Kidney (tissue), 13 donors: ENCODE measurements at regions not wholly inside any gene's neighbourhood (a gene's known extent, or its start where the extent isn't known, plus 50 kb on each side); places are given as distances from the start of the nearest gene placed in this dataset.

Experiments
- DNase-seq, 5 donors: peaks; one replicate each; pipeline ENCODE4 v3.0.0-alpha.2; 2013 to 2020
- FAIRE-seq: peaks from 2 replicates; lab custom pipeline; 2012; peaks lifted over from hg19 to GRCh38; lab: Jason Lieb, UNC
- H3K27ac ChIP-seq, 2 donors: one replicate each; pipeline ENCODE4 v1.7.0; 2013; ENCODE audit warnings: low read depth in 2 of 2, low read length in 2 of 2, inconsistent platforms in 1 of 2
- H3K27me3 ChIP-seq: one replicate; pipeline ENCODE4 v1.7.1; 2013; ENCODE audit warnings: low read length, inconsistent platforms; ENCODE audit not compliant: control insufficient read depth, insufficient read depth
- H3K36me3 ChIP-seq, 3 donors: one replicate each; pipeline versions ENCODE4 v1.7.0 to v1.7.1; 2013; ENCODE audit warnings: low read length in 3 of 3, control low read depth in 1 of 3, inconsistent platforms in 1 of 3; ENCODE audit not compliant: insufficient read depth in 3 of 3, control insufficient read depth in 2 of 3
- H3K4me1 ChIP-seq, 3 donors: one replicate each; pipeline versions ENCODE4 v1.7.0 to v1.7.1; 2013; ENCODE audit warnings: low read length in 3 of 3, inconsistent platforms in 1 of 3, low read depth in 1 of 3; ENCODE audit not compliant: control insufficient read depth in 2 of 3, insufficient read depth in 2 of 3
- H3K4me3 ChIP-seq, 3 donors: one replicate each; pipeline versions ENCODE4 v1.7.0 to v1.8.1; 2013; ENCODE audit warnings: low read length in 3 of 3, control low read depth in 1 of 3, inconsistent platforms in 1 of 3
- H3K9ac ChIP-seq, 3 donors: one replicate each; pipeline versions ENCODE4 v1.7.0 to v1.7.1; 2013; ENCODE audit warnings: low read length in 3 of 3, control low read depth in 1 of 3, inconsistent platforms in 1 of 3
- H3K9me3 ChIP-seq, 3 donors: one replicate each; pipeline versions ENCODE4 v1.7.0 to v1.7.1; 2013; ENCODE audit warnings: low read length in 3 of 3, control low read depth in 1 of 3, inconsistent platforms in 1 of 3; ENCODE audit not compliant: control insufficient read depth in 2 of 3, insufficient read depth in 1 of 3
- CTCF ChIP-seq: IDR thresholded peaks from 3 replicates; pipeline ENCODE4 v1.5.1; 2012; ENCODE audit warnings: mild to moderate bottlenecking, moderate library complexity, borderline replicate concordance; ENCODE audit not compliant: insufficient read depth; ENCODE audit errors: extremely low read depth
- intact Hi-C: fragments of 100-400 bp; cut with DNase I; formaldehyde crosslinking; loops from one replicate; pipeline ENCODE4 v1.11.1; 2022
- donor health status: control.
- donor health status: control.
- donor health status: control.
- donor health status: control.
- donor health status: control.
- donor health status: DM: yes; HTN: yes; CAD: no.
- donor health status: Normal renal cell carcinoma (clear cell type).

GRCh38 chr22:22396741-22397291, 111.7 kb downstream of the ZNF280B start:
- H3K36me3 ChIP-seq = no peaks in the 10 kb centered on the region
- DNase-seq (no peak), FAIRE-seq (no peak)
- intact Hi-C loops = no loop called here
- TF ChIP-seq CTCF = no peak
- no peak overlapping the region for H3K27ac ChIP-seq
- no peaks in the 10 kb centered on the region for H3K4me1 ChIP-seq
- no peak overlapping the region for H3K9ac ChIP-seq
- no peak overlapping the region for H3K4me3 ChIP-seq
- no peaks in the 10 kb centered on the region for H3K27me3 ChIP-seq
- no peaks in the 10 kb centered on the region for H3K9me3 ChIP-seq

- intact Hi-C loops = no loop called here
- Histone ChIP-seq H3K4me3 (no peak overlapping the region), H3K9me3 (no peaks in the 10 kb centered on the region), H3K27me3 (no peaks in the 10 kb centered on the region), H3K4me1 (no peaks in the 10 kb centered on the region), H3K9ac (no peak overlapping the region), H3K27ac (no peak overlapping the region), H3K36me3 (no peaks in the 10 kb centered on the region)
- no peak for TF ChIP-seq CTCF
- DNase-seq (peak in 1 of 5 donors; percentile 47), FAIRE-seq (no peak)
Measured at GRCh38 chr22:22397292-22397870, 111.2 kb downstream of the ZNF280B start.

GRCh38 chr22:22397875-22398524, 110.5 kb downstream of the ZNF280B start:
- Histone ChIP-seq H3K27me3 (no peaks in the 10 kb centered on the region), H3K9me3 (no peaks in the 10 kb centered on the region), H3K9ac (no peak overlapping the region), H3K4me1 (no peaks in the 10 kb centered on the region), H3K27ac (no peak overlapping the region), H3K4me3 (no peak overlapping the region), H3K36me3 (no peaks in the 10 kb centered on the region)
- FAIRE-seq (no peak), DNase-seq (peak in 1 of 5 donors; percentile 34)
- intact Hi-C loops = no loop called here
- TF ChIP-seq CTCF = no peak
